Naive thymus-derived CD4-positive, alpha-beta T cell (primary cell): ENCODE measurements at regions not wholly inside any gene's neighbourhood (a gene's known extent, or its start where the extent isn't known, plus 50 kb on each side); places are given as distances from the start of the nearest gene placed in this dataset.

Source experiments
- ATAC-seq: fragments of 150-1000 bp; cut with Tn5 transposase; 2 replicates; pipeline ENCODE4 v1.10.0; 2021; ENCODE audit warnings: mild to moderate bottlenecking, moderate library complexity
- CTCF ChIA-PET: fragments of 350-600 bp; sonication (Branson Sonifier 250); formaldehyde crosslinking; loops from one replicate; lab custom pipeline; 2021; ENCODE audit warnings: antibody characterized with exemption; lab: Charles Lee
- POLR2A ChIA-PET: fragments of 350-600 bp; sonication (Branson Sonifier 250); formaldehyde crosslinking; loops from one replicate; lab custom pipeline; 2021; ENCODE audit warnings: antibody characterized with exemption, inconsistent platforms; lab: Charles Lee
- DNase-seq, 9 donors: peaks; one replicate each; pipeline versions ENCODE4 v3.0.0 to v3.0.0-alpha.2; 2020 to 2022; ENCODE audit warnings: mixed read lengths in 1 of 9
- H3K27ac ChIP-seq: one replicate; pipeline ENCODE4 v1.7.0; 2013; ENCODE audit warnings: mild to moderate bottlenecking, low read depth, low read length, moderate library complexity
- H3K27me3 ChIP-seq, 2 donors: one replicate each; pipeline ENCODE4 v1.7.0; 2013; ENCODE audit warnings: low read length in 2 of 2, mild to moderate bottlenecking in 2 of 2, moderate library complexity in 2 of 2; ENCODE audit not compliant: control insufficient read depth in 2 of 2, insufficient read depth in 2 of 2
- H3K36me3 ChIP-seq, 3 experiments: 1 replicate in 2 of 3; 2 replicates in 1 of 3; pipeline ENCODE4 v1.7.0; 2013; ENCODE audit warnings: low read length in 3 of 3, mild to moderate bottlenecking in 3 of 3, moderate library complexity in 1 of 3; ENCODE audit not compliant: insufficient read depth in 3 of 3, control insufficient read depth in 2 of 3
- H3K4me1 ChIP-seq, 2 donors: one replicate each; pipeline ENCODE4 v1.7.0; 2013; ENCODE audit warnings: low read length in 2 of 2, mild to moderate bottlenecking in 2 of 2, moderate library complexity in 1 of 2; ENCODE audit not compliant: control insufficient read depth in 2 of 2, insufficient read depth in 2 of 2
- H3K4me3 ChIP-seq: 2 replicates; pipeline ENCODE4 v1.7.0; 2013; ENCODE audit warnings: mild to moderate bottlenecking, low read length
- H3K9me3 ChIP-seq, 3 experiments: 1 replicate in 2 of 3; 2 replicates in 1 of 3; pipeline ENCODE4 v1.7.0; 2013; ENCODE audit warnings: low read length in 3 of 3; ENCODE audit not compliant: control insufficient read depth in 2 of 3
- H3K27ac Mint-ChIP-seq, 9 donors: one replicate each; pipeline ENCODE4 v1.8.0; 2020 to 2022; ENCODE audit warnings: mixed read lengths in 9 of 9, mild to moderate bottlenecking in 8 of 9, moderate library complexity in 5 of 9, inconsistent platforms in 2 of 9
- H3K27me3 Mint-ChIP-seq, 5 donors: one replicate each; pipeline ENCODE4 v1.8.0; 2021 to 2022; ENCODE audit warnings: mixed read lengths in 5 of 5, mild to moderate bottlenecking in 1 of 5
- H3K36me3 Mint-ChIP-seq, 5 donors: one replicate each; pipeline ENCODE4 v1.8.0; 2020 to 2022; ENCODE audit warnings: mixed read lengths in 5 of 5, mild to moderate bottlenecking in 3 of 5, inconsistent platforms in 1 of 5
- H3K4me1 Mint-ChIP-seq, 7 donors: one replicate each; pipeline ENCODE4 v1.8.0; 2020 to 2022; ENCODE audit warnings: mixed read lengths in 7 of 7, mild to moderate bottlenecking in 3 of 7, inconsistent platforms in 1 of 7
- H3K4me3 Mint-ChIP-seq, 10 donors: one replicate each; pipeline ENCODE4 v1.8.0; 2020 to 2022; ENCODE audit warnings: mild to moderate bottlenecking in 10 of 10, mixed read lengths in 10 of 10, moderate library complexity in 6 of 10, inconsistent platforms in 2 of 10
- H3K9me3 Mint-ChIP-seq, 11 donors: one replicate each; pipeline ENCODE4 v1.8.0; 2020 to 2022; ENCODE audit warnings: mixed read lengths in 11 of 11, mild to moderate bottlenecking in 4 of 11, inconsistent platforms in 1 of 11, moderate library complexity in 1 of 11
- intact Hi-C, 2 donors: fragments of 100-400 bp; cut with micrococcal nuclease; formaldehyde crosslinking; loops; one replicate each; pipeline ENCODE4 v1.15.1; 2023

- POLR2A ChIA-PET, result no interaction called here
- no peaks in the 10 kb centered on the region for H3K36me3 Mint-ChIP-seq
- CTCF ChIA-PET, result no interaction called here
Measured at GRCh38 chr12:4984971-4985370, 58.7 kb upstream of the KCNA5 start.

GRCh38 chr12:4985820-4986219, 57.9 kb upstream of the KCNA5 start:
- no peak overlapping the region for H3K27ac ChIP-seq
- no peak overlapping the region for H3K4me3 Mint-ChIP-seq
- no peaks in the 10 kb centered on the region for H3K4me1 Mint-ChIP-seq
- intact Hi-C loops, result no loop called here
- no peaks in the 10 kb centered on the region for H3K9me3 ChIP-seq
- ATAC-seq, result no peak
- DNase-seq, result no peak
- no peaks in the 10 kb centered on the region for H3K36me3 ChIP-seq
- H3K36me3 Mint-ChIP-seq, result no peaks in the 10 kb centered on the region
- H3K27me3 Mint-ChIP-seq, result peaks cover 5 to 46% (median 14%) of the 10 kb centered on the region in 5 donors
- peaks cover 0 to 9% (median 0%) of the 10 kb centered on the region in 11 donors for H3K9me3 Mint-ChIP-seq
- H3K27me3 ChIP-seq, result no peaks in the 10 kb centered on the region
- no peak overlapping the region for H3K4me3 ChIP-seq
- no peak overlapping the region for H3K27ac Mint-ChIP-seq
- CTCF ChIA-PET, result no interaction called here
- POLR2A ChIA-PET, result no interaction called here
- H3K4me1 ChIP-seq, result no peaks in the 10 kb centered on the region

More at GRCh38 chr12:4984971-4985370, 58.7 kb upstream of the KCNA5 start:
- Mint-ChIP-seq H3K4me1 (no peaks in the 10 kb centered on the region), H3K27me3 (peaks cover 5 to 48% (median 13%) of the 10 kb centered on the region in 5 donors), H3K9me3 (peaks cover 0 to 9% (median 0%) of the 10 kb centered on the region in 11 donors), H3K27ac (no peak overlapping the region), H3K4me3 (no peak overlapping the region)
- Histone ChIP-seq H3K27me3 (no peaks in the 10 kb centered on the region), H3K27ac (no peak overlapping the region), H3K9me3 (no peaks in the 10 kb centered on the region), H3K4me3 (no peak overlapping the region), H3K4me1 (no peaks in the 10 kb centered on the region), H3K36me3 (no peaks in the 10 kb centered on the region)
- ATAC-seq (no peak), DNase-seq (no peak)
- intact Hi-C loops, result no loop called here

- ATAC-seq (no peak), DNase-seq (no peak)
- POLR2A ChIA-PET, result no interaction called here
- Histone ChIP-seq H3K27me3 (no peaks in the 10 kb centered on the region), H3K9me3 (no peaks in the 10 kb centered on the region), H3K36me3 (no peaks in the 10 kb centered on the region), H3K4me1 (no peaks in the 10 kb centered on the region), H3K27ac (no peak overlapping the region), H3K4me3 (no peak overlapping the region)
- no peak overlapping the region for H3K4me3 Mint-ChIP-seq
- H3K9me3 Mint-ChIP-seq, result peaks cover 0 to 9% (median 0%) of the 10 kb centered on the region in 11 donors
- intact Hi-C loops, result no loop called here
- H3K4me1 Mint-ChIP-seq, result no peaks in the 10 kb centered on the region
- CTCF ChIA-PET, result interaction anchor here (0.6 kb wide), 1 partner anchor 141 kb away, joined by 3 read pairs; no protein-coding TSS in a partner anchor
- H3K36me3 Mint-ChIP-seq, result no peaks in the 10 kb centered on the region
- H3K27ac Mint-ChIP-seq, result no peak overlapping the region
- H3K27me3 Mint-ChIP-seq, result peaks cover 9 to 38% (median 18%) of the 10 kb centered on the region in 5 donors
Measured at GRCh38 chr12:4987076-4988046, 56.3 kb upstream of the KCNA5 start.

- CTCF ChIA-PET, result no interaction called here
Measured at GRCh38 chr12:4991373-4991772, 52.3 kb upstream of the KCNA5 start.

GRCh38 chr12:4991801-4992200, 51.9 kb upstream of the KCNA5 start:
- no peak for ATAC-seq
- Mint-ChIP-seq H3K36me3 (no peaks in the 10 kb centered on the region), H3K4me1 (no peaks in the 10 kb centered on the region), H3K4me3 (no peak overlapping the region), H3K27me3 (peaks cover 16 to 41% (median 29%) of the 10 kb centered on the region in 5 donors), H3K27ac (no peak overlapping the region), H3K9me3 (no peaks in the 10 kb centered on the region)
- no peaks in the 10 kb centered on the region for H3K27me3 ChIP-seq
- POLR2A ChIA-PET, result no interaction called here
- H3K4me1 ChIP-seq, result no peaks in the 10 kb centered on the region
- CTCF ChIA-PET, result no interaction called here
- H3K27ac ChIP-seq, result no peak overlapping the region
- no peaks in the 10 kb centered on the region for H3K36me3 ChIP-seq
- intact Hi-C loops, result no loop called here
- DNase-seq, result no peak
- H3K4me3 ChIP-seq, result no peak overlapping the region
- H3K9me3 ChIP-seq, result no peaks in the 10 kb centered on the region

More at GRCh38 chr12:4991373-4991772, 52.3 kb upstream of the KCNA5 start:
- no peaks in the 10 kb centered on the region for H3K9me3 Mint-ChIP-seq
- DNase-seq (no peak), ATAC-seq (no peak)
- intact Hi-C loops, result no loop called here
- H3K27ac ChIP-seq, result no peak overlapping the region
- POLR2A ChIA-PET, result no interaction called here
- H3K36me3 Mint-ChIP-seq, result no peaks in the 10 kb centered on the region
- H3K9me3 ChIP-seq, result no peaks in the 10 kb centered on the region
- H3K4me3 ChIP-seq, result no peak overlapping the region
- no peaks in the 10 kb centered on the region for H3K36me3 ChIP-seq
- no peak overlapping the region for H3K4me3 Mint-ChIP-seq
- H3K27me3 Mint-ChIP-seq, result peaks cover 16 to 41% (median 25%) of the 10 kb centered on the region in 5 donors
- H3K4me1 ChIP-seq, result no peaks in the 10 kb centered on the region
- H3K27ac Mint-ChIP-seq, result no peak overlapping the region
- no peaks in the 10 kb centered on the region for H3K27me3 ChIP-seq
- H3K4me1 Mint-ChIP-seq, result no peaks in the 10 kb centered on the region

GRCh38 chr12:4992871-4993270, 50.8 kb upstream of the KCNA5 start:
- no peak overlapping the region for H3K4me3 Mint-ChIP-seq
- ChIA-PET POLR2A (no interaction called here), CTCF (no interaction called here)
- no peaks in the 10 kb centered on the region for H3K36me3 ChIP-seq
- H3K9me3 Mint-ChIP-seq, result no peaks in the 10 kb centered on the region
- no peaks in the 10 kb centered on the region for H3K9me3 ChIP-seq
- H3K27ac ChIP-seq, result no peak overlapping the region
- DNase-seq, result no peak
- peaks cover 15 to 36% (median 25%) of the 10 kb centered on the region in 5 donors for H3K27me3 Mint-ChIP-seq
- H3K27me3 ChIP-seq, result no peaks in the 10 kb centered on the region
- H3K36me3 Mint-ChIP-seq, result no peaks in the 10 kb centered on the region
- H3K4me3 ChIP-seq, result no peak overlapping the region
- H3K4me1 Mint-ChIP-seq, result no peaks in the 10 kb centered on the region
- H3K4me1 ChIP-seq, result no peaks in the 10 kb centered on the region
- no peak overlapping the region for H3K27ac Mint-ChIP-seq
- intact Hi-C loops, result no loop called here
- ATAC-seq, result no peak
